Neuronal stem cell (in vitro differentiated cells): ENCODE measurements at regions not wholly inside any gene's neighbourhood (a gene's known extent, or its start where the extent isn't known, plus 50 kb on each side); places are given as distances from the start of the nearest gene placed in this dataset.

ENCODE experiments used
- DNase-seq: peaks from one replicate; pipeline ENCODE4 v3.0.0-alpha.2; 2013; ENCODE audit warnings: low spot score
- H2AFZ ChIP-seq: one replicate; pipeline ENCODE4 v1.6.1; 2013; ENCODE audit warnings: mild to moderate bottlenecking, low read length, inconsistent platforms
- H2AK5ac ChIP-seq: 2 replicates; pipeline ENCODE4 v1.6.1; 2013; ENCODE audit warnings: low read depth, mild to moderate bottlenecking, inconsistent platforms, low read length, moderate library complexity, mixed read lengths
- H2BK120ac ChIP-seq: 2 replicates; pipeline ENCODE4 v1.6.1; 2013; ENCODE audit warnings: low read depth, mild to moderate bottlenecking, inconsistent platforms, low read length, moderate library complexity, mixed read lengths
- H2BK12ac ChIP-seq: one replicate; pipeline ENCODE4 v1.6.1; 2013; ENCODE audit warnings: low read length, inconsistent platforms
- H2BK15ac ChIP-seq: 2 replicates; pipeline ENCODE4 v1.6.1; 2013; ENCODE audit warnings: mild to moderate bottlenecking, low read length, inconsistent platforms, mixed read lengths
- H2BK5ac ChIP-seq: one replicate; pipeline ENCODE4 v1.6.1; 2013; ENCODE audit warnings: inconsistent platforms, mild to moderate bottlenecking, low read length, moderate library complexity
- H3K14ac ChIP-seq: one replicate; pipeline ENCODE4 v1.6.1; 2013; ENCODE audit warnings: low read length, inconsistent platforms
- H3K18ac ChIP-seq: 2 replicates; pipeline ENCODE4 v1.6.1; 2013; ENCODE audit warnings: low read length, inconsistent platforms
- H3K23ac ChIP-seq: 2 replicates; pipeline ENCODE4 v1.6.1; 2013; ENCODE audit warnings: low read depth, mild to moderate bottlenecking, mixed read lengths, low read length, inconsistent platforms; ENCODE audit not compliant: poor library complexity
- H3K27ac ChIP-seq: replicated peaks from 3 replicates; pipeline ENCODE4 v1.5.1; 2013; ENCODE audit warnings: low read length, inconsistent platforms
- H3K27me3 ChIP-seq, 3 experiments: 2 replicates each; pipeline ENCODE4 v1.6.1; 2013; ENCODE audit warnings: low read length in 3 of 3, mild to moderate bottlenecking in 2 of 3, inconsistent platforms in 1 of 3, low read depth in 1 of 3, mixed read lengths in 1 of 3, moderate library complexity in 1 of 3; ENCODE audit not compliant: control insufficient read depth in 3 of 3, insufficient read depth in 3 of 3
- H3K36me3 ChIP-seq, 2 donors: replicated peaks in 1 of 2; 2 replicates each; pipeline ENCODE4 v1.6.1; 2013; ENCODE audit warnings: low read length in 2 of 2; ENCODE audit not compliant: control insufficient read depth in 2 of 2, insufficient read depth in 2 of 2
- H3K4ac ChIP-seq: 2 replicates; pipeline ENCODE4 v1.6.1; 2013; ENCODE audit warnings: inconsistent platforms, mild to moderate bottlenecking, low read length, moderate library complexity
- H3K4me1 ChIP-seq, 2 donors: 1 replicate in 1 of 2; 2 replicates in 1 of 2; pipeline ENCODE4 v1.6.1; 2013; ENCODE audit warnings: low read length in 2 of 2, low read depth in 1 of 2; ENCODE audit not compliant: control insufficient read depth in 2 of 2, insufficient read depth in 1 of 2
- H3K4me2 ChIP-seq: one replicate; pipeline ENCODE4 v1.6.1; 2013; ENCODE audit warnings: mild to moderate bottlenecking, low read length, inconsistent platforms; ENCODE audit not compliant: insufficient read depth, poor library complexity, severe bottlenecking
- H3K4me3 ChIP-seq, 2 donors: 2 replicates each; pipeline ENCODE4 v1.5.1; 2013; ENCODE audit warnings: low read length in 2 of 2, mild to moderate bottlenecking in 2 of 2, inconsistent platforms in 1 of 2, moderate library complexity in 1 of 2
- H3K79me1 ChIP-seq: one replicate; pipeline ENCODE4 v1.6.1; 2013; ENCODE audit warnings: low read depth, mild to moderate bottlenecking, inconsistent platforms, low read length, moderate library complexity
- H3K9ac ChIP-seq: one replicate; pipeline ENCODE4 v1.6.1; 2013; ENCODE audit warnings: mild to moderate bottlenecking, low read depth, low read length, inconsistent platforms; ENCODE audit not compliant: poor library complexity
- H3K9me3 ChIP-seq, 2 donors: replicated peaks in 1 of 2; 2 replicates each; pipeline versions ENCODE3 to v1.6.1; 2013; ENCODE audit warnings: low read length in 2 of 2, mild to moderate bottlenecking in 2 of 2, inconsistent platforms in 1 of 2, low read depth in 1 of 2, mixed read lengths in 1 of 2, moderate library complexity in 1 of 2; ENCODE audit not compliant: control insufficient read depth in 2 of 2, insufficient read depth in 1 of 2
- H4K8ac ChIP-seq: one replicate; pipeline ENCODE4 v1.6.1; 2013; ENCODE audit warnings: low read depth, mild to moderate bottlenecking, inconsistent platforms, low read length, moderate library complexity
- H4K91ac ChIP-seq: one replicate; pipeline ENCODE4 v1.6.1; 2013; ENCODE audit warnings: low read length, low read depth, mild to moderate bottlenecking, inconsistent platforms; ENCODE audit not compliant: poor library complexity
- WGBS, 2 donors: extraction: QIAGEN DNeasy Blood & Tissue Kit; methylation state at CpG; one replicate each; pipeline ENCODE4 v1.1.7; 2013; ENCODE audit warnings: missing lambda C conversion rate in 2 of 2, mixed read lengths in 1 of 2; ENCODE audit not compliant: insufficient read length in 2 of 2, insufficient replicate concordance in 1 of 2; ENCODE audit errors: extremely low coverage in 2 of 2; 5-methylcytosine and 5-hydroxymethylcytosine counted together

DNA sequence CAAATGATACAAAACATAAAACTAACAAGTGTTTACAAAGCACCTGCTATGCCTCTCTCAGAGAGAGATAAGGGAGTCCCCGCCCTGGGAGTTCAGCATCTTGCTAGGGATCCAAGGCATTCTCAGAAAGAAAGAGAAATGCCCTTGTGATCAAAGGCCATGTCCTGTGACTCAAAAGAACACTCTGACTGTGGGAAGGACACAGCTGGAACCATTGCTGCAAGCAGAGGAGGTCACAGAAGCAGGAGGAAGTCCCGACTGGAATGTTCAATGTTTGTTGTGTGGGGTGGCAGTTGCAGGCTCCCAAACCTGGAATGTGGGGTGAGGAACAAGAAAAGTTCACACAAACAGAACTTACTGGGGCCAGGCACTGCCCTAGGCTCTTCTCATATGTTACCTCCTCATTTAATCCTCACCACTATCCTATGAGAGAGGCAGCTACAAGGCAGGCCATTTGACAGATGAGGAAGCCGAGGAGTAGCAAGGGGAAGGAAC, 93.0 kb upstream of the GRIK3 start:
- H3K36me3 ChIP-seq, result no peaks in the 10 kb centered on the region
- no peak overlapping the region for H3K4ac ChIP-seq
- H3K79me1 ChIP-seq, result no peaks in the 10 kb centered on the region
- H3K4me1 ChIP-seq, result peaks cover 0 to 4% of the 10 kb centered on the region in 2 donors
- no peak overlapping the region for H2AFZ ChIP-seq
- no peak overlapping the region for H2BK120ac ChIP-seq
- WGBS, 2 donors, result no CpG with 5 or more reads among the region's 3 CpGs
- DNase-seq, result no peak
- H3K4me3 ChIP-seq, result no peak overlapping the region
- H2BK15ac ChIP-seq, result no peak overlapping the region
- H4K8ac ChIP-seq, result no peak overlapping the region
- no peaks in the 10 kb centered on the region for H3K27me3 ChIP-seq
- H3K4me2 ChIP-seq, result no peak overlapping the region
- no peak overlapping the region for H4K91ac ChIP-seq
- H2BK12ac ChIP-seq, result no peak overlapping the region
- no peak overlapping the region for H3K27ac ChIP-seq
- no peak overlapping the region for H3K14ac ChIP-seq
- H3K23ac ChIP-seq, result no peak overlapping the region
- peak overlapping the region; percentile 5 for H3K9ac ChIP-seq
- no peak overlapping the region for H2BK5ac ChIP-seq
- H3K9me3 ChIP-seq, result no peaks in the 10 kb centered on the region
- no peak overlapping the region for H2AK5ac ChIP-seq
- no peak overlapping the region for H3K18ac ChIP-seq

DNA sequence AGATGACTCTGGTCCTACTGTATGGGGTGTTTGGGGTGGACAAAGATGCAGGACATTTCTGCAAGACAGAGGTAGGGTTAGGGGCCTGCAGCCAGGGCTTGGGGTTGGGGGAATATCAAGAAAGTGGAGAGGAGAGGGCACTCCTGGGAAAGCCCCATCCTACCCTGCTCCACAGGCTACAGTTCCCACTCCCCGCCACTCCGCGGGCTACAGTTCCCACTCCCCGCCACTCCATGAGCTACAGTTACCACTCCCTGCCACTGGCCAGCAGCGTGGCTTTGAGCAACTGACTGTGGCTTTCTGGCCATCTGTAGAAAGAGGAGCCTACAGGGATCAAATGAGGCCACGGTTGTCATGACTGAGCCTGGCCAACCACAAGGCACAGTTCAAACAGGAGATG, 93.8 kb upstream of the GRIK3 start:
- Histone ChIP-seq H3K14ac (no peak overlapping the region), H3K27me3 (peaks cover 0 to 3% (median 0%) of the 10 kb centered on the region in 3 experiments)

DNA sequence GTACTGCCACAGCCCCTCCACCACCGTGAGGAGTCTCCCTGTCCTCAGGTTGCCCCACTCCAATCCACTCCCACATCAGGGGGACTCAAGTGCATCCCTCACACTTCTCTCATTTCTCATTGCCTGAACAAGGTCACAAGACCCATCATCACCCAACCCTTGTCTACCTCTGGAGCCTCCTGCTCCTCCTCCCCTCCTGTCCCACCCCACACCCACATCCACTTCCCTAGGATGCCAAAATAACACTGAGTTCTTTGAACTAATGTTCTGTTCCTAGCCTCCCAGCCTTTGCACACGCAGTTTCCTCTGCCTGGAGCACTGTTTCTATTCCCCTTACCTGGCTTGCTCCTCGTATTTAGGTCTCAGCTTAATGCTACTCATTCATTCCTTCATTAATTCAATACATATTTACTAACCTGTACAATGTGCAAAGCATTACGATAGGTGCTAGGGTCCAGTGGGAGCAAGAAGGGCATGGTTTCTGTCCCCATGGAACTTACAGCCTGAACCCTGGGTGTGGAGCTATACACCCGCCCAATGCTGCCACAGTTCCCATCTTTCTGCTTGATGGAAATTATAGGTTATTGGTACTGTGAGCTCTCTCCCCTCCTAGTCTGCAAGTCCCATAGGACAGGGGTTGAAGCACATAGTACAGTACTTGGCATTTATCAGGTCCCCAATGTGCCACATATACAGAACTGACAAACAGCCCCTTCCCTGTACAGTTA, 96.1 kb upstream of the GRIK3 start:
- no peak overlapping the region for H2AFZ ChIP-seq
- H3K27me3 ChIP-seq, result peaks cover 0 to 17% (median 0%) of the 10 kb centered on the region in 3 experiments
- no peak overlapping the region for H3K4me3 ChIP-seq
- no peak overlapping the region for H2BK5ac ChIP-seq
- no peaks in the 10 kb centered on the region for H3K9me3 ChIP-seq
- H3K4me2 ChIP-seq, result no peak overlapping the region
- no peak overlapping the region for H3K4ac ChIP-seq
- no peak overlapping the region for H2AK5ac ChIP-seq
- peaks cover 0 to 4% of the 10 kb centered on the region in 2 donors for H3K4me1 ChIP-seq
- H3K23ac ChIP-seq, result peak overlapping the region; percentile 10
- H4K91ac ChIP-seq, result no peak overlapping the region
- WGBS, 2 donors, result no CpG with 5 or more reads among the region's 5 CpGs
- no peak overlapping the region for H2BK12ac ChIP-seq
- no peaks in the 10 kb centered on the region for H3K36me3 ChIP-seq
- no peak overlapping the region for H3K9ac ChIP-seq
- H3K14ac ChIP-seq, result no peak overlapping the region
- peak overlapping the region; percentile 52 for H4K8ac ChIP-seq
- H3K27ac ChIP-seq, result no peak overlapping the region
- H3K79me1 ChIP-seq, result no peaks in the 10 kb centered on the region
- DNase-seq, result no peak
- no peak overlapping the region for H2BK120ac ChIP-seq
- no peak overlapping the region for H2BK15ac ChIP-seq
- peak overlapping the region; percentile 25 for H3K18ac ChIP-seq

More for the DNA sequence above, 93.8 kb upstream of the GRIK3 start:
- H3K79me1 ChIP-seq, result no peaks in the 10 kb centered on the region
- H3K9me3 ChIP-seq, result no peaks in the 10 kb centered on the region
- no peak overlapping the region for H2BK5ac ChIP-seq
- DNase-seq, result no peak
- peaks cover 0 to 3% of the 10 kb centered on the region in 2 donors for H3K4me1 ChIP-seq
- peak overlapping the region; percentile 14 for H2BK12ac ChIP-seq
- H3K9ac ChIP-seq, result no peak overlapping the region
- no CpG with 5 or more reads among the region's 6 CpGs for WGBS, 2 donors
- H3K18ac ChIP-seq, result no peak overlapping the region
- H3K36me3 ChIP-seq, result no peaks in the 10 kb centered on the region
- no peak overlapping the region for H4K8ac ChIP-seq
- no peak overlapping the region for H3K27ac ChIP-seq
- no peak overlapping the region for H3K23ac ChIP-seq
- H3K4me3 ChIP-seq, result no peak overlapping the region
- no peak overlapping the region for H2BK120ac ChIP-seq
- no peak overlapping the region for H2AK5ac ChIP-seq
- H3K4ac ChIP-seq, result no peak overlapping the region
- H4K91ac ChIP-seq, result no peak overlapping the region
- peak overlapping the region; percentile 56 for H2BK15ac ChIP-seq
- H3K4me2 ChIP-seq, result no peak overlapping the region
- H2AFZ ChIP-seq, result no peak overlapping the region

DNA sequence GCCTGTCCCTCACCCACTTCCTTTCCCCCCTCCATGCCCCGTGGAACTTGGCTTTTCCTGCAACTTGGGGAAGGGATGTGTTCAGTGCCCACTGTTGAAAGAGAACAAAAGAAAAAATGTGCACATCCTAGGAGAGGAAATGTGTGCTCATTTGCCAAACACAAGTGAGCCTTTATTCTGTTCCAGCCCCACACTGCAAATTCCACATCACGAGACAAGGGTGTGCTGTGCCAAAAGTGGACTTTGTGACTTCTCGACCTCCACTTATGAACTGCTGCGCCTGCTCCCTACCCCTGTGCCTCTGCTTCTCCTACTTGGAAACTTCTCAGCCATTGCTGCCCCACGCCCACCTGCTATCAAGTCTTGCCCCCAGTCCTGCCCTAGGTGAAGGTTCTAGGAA, 97.0 kb upstream of the GRIK3 start:
- no peak overlapping the region for H2BK12ac ChIP-seq
- no peak overlapping the region for H3K14ac ChIP-seq
- no peak overlapping the region for H3K4me2 ChIP-seq
- no peaks in the 10 kb centered on the region for H3K79me1 ChIP-seq
- no peak overlapping the region for H3K23ac ChIP-seq
- H2BK5ac ChIP-seq, result no peak overlapping the region
- no peak overlapping the region for H3K9ac ChIP-seq
- H3K27ac ChIP-seq, result no peak overlapping the region
- no peak overlapping the region for H3K4me3 ChIP-seq
- H4K91ac ChIP-seq, result no peak overlapping the region
- H3K4ac ChIP-seq, result no peak overlapping the region
- no peak for DNase-seq
- no peak overlapping the region for H2AK5ac ChIP-seq
- no CpG with 5 or more reads among the region's 5 CpGs for whole genome bisulfite sequencing, 2 donors
- H3K18ac ChIP-seq, result no peak overlapping the region
- no peaks in the 10 kb centered on the region for H3K36me3 ChIP-seq
- H2BK15ac ChIP-seq, result no peak overlapping the region
- no peak overlapping the region for H2AFZ ChIP-seq
- peaks cover 0 to 17% (median 0%) of the 10 kb centered on the region in 3 experiments for H3K27me3 ChIP-seq
- H4K8ac ChIP-seq, result no peak overlapping the region
- no peaks in the 10 kb centered on the region for H3K9me3 ChIP-seq
- H3K4me1 ChIP-seq, result peaks cover 0 to 4% of the 10 kb centered on the region in 2 donors
- no peak overlapping the region for H2BK120ac ChIP-seq
